B cell (primary cell): ENCODE measurements at regions not wholly inside any gene's neighbourhood (a gene's known extent, or its start where the extent isn't known, plus 50 kb on each side); places are given as distances from the start of the nearest gene placed in this dataset.
A peak's percentile ranks its signal among the peaks of the same experiment; 100 is the strongest.

Experiments
- ATAC-seq: fragments of 200-7000 bp; cut with Tn5 transposase; one replicate; pipeline ENCODE4 v1.10.0; 2021; ENCODE audit warnings: low read depth, mild to moderate bottlenecking, moderate number of reproducible peaks, moderate library complexity
- CTCF ChIA-PET: fragments of 350-600 bp; sonication (Branson Sonifier 250); formaldehyde crosslinking; loops from one replicate; lab custom pipeline; 2021; ENCODE audit warnings: antibody characterized with exemption, inconsistent platforms; lab: Charles Lee
- POLR2A ChIA-PET: fragments of 350-600 bp; sonication (Branson Sonifier 250); formaldehyde crosslinking; loops from one replicate; lab custom pipeline; 2021; ENCODE audit warnings: antibody characterized with exemption; lab: Charles Lee
- DNase-seq: peaks from one replicate; pipeline ENCODE4 v3.0.0; 2013
- H2AFZ ChIP-seq: 2 replicates; pipeline ENCODE4 v1.6.1; 2012; ENCODE audit warnings: mild to moderate bottlenecking, low read depth, low read length; ENCODE audit not compliant: insufficient read depth, poor library complexity, severe bottlenecking
- H3K27ac ChIP-seq, 2 donors: 1 replicate in 1 of 2; 2 replicates in 1 of 2; pipeline ENCODE4 v1.5.1; 2012 to 2013; ENCODE audit warnings: low read length in 2 of 2, mild to moderate bottlenecking in 2 of 2, moderate library complexity in 1 of 2
- H3K27me3 ChIP-seq, 4 experiments: fragments of 200-600 bp in 1 of 4; sonication (generic) in 1 of 4; replicated peaks in 1 of 4; 1 replicate in 2 of 4; 2 replicates in 2 of 4; pipeline versions ENCODE4 v1.6.1 to v1.7.0; 2013 to 2016; ENCODE audit warnings: low read length in 3 of 4, mild to moderate bottlenecking in 2 of 4, mixed read lengths in 1 of 4, moderate library complexity in 1 of 4; ENCODE audit not compliant: insufficient read depth in 4 of 4, control insufficient read depth in 3 of 4; ENCODE audit errors: control extremely low read depth in 1 of 4
- H3K36me3 ChIP-seq, 2 experiments: replicated peaks in 1 of 2; 1 replicate in 1 of 2; 2 replicates in 1 of 2; pipeline versions ENCODE4 v1.6.1 to v1.7.1; 2013; ENCODE audit warnings: low read length in 1 of 2; ENCODE audit not compliant: insufficient read depth in 2 of 2, control insufficient read depth in 1 of 2; ENCODE audit errors: control extremely low read depth in 1 of 2, extremely low read depth in 1 of 2
- H3K4me1 ChIP-seq, 2 donors: fragments of 200-600 bp in 1 of 2; sonication (generic) in 1 of 2; 1 replicate in 1 of 2; 2 replicates in 1 of 2; pipeline versions ENCODE4 v1.5.1 to v1.6.1; 2013 to 2017; ENCODE audit warnings: low read length in 2 of 2; ENCODE audit not compliant: control insufficient read depth in 2 of 2, insufficient read depth in 2 of 2
- H3K4me2 ChIP-seq: replicated peaks from 2 replicates; pipeline ENCODE3; 2012; ENCODE audit warnings: mild to moderate bottlenecking, low read depth, low read length; ENCODE audit not compliant: poor library complexity, severe bottlenecking
- H3K4me3 ChIP-seq, 5 experiments: fragments of 200-600 bp in 1 of 5; sonication (generic) in 1 of 5; 1 replicate in 3 of 5; 2 replicates in 2 of 5; pipeline versions ENCODE4 v1.5.1 to v1.7.0; 2011 to 2016; ENCODE audit warnings: low read length in 4 of 5, mild to moderate bottlenecking in 4 of 5, low read depth in 2 of 5, control low read depth in 1 of 5, moderate library complexity in 1 of 5; ENCODE audit not compliant: insufficient read depth in 1 of 5; ENCODE audit errors: control extremely low read depth in 1 of 5, extremely low read depth in 1 of 5
- H3K79me2 ChIP-seq: fragments of 200-600 bp; sonication (generic); one replicate; pipeline ENCODE4 v1.6.0; 2016; ENCODE audit warnings: low read length; ENCODE audit not compliant: control insufficient read depth, insufficient read depth
- H3K9ac ChIP-seq: fragments of 200-600 bp; sonication (generic); 2 replicates; pipeline ENCODE4 v1.6.1; 2017; ENCODE audit warnings: mild to moderate bottlenecking, low read length, moderate library complexity
- H3K9me3 ChIP-seq, 3 donors: one replicate each; pipeline versions ENCODE4 v1.6.1 to v1.7.1; 2013; ENCODE audit warnings: low read length in 2 of 3; ENCODE audit not compliant: control insufficient read depth in 2 of 3, insufficient read depth in 1 of 3; ENCODE audit errors: control extremely low read depth in 1 of 3
- H4K20me1 ChIP-seq: 2 replicates; pipeline ENCODE4 v1.6.0; 2012; ENCODE audit warnings: mild to moderate bottlenecking, low read length; ENCODE audit not compliant: insufficient read depth, control insufficient read depth, poor library complexity, severe bottlenecking
- H3K27ac Mint-ChIP-seq: one replicate; pipeline ENCODE4 v1.8.0; 2021; ENCODE audit warnings: mixed read lengths
- H3K27me3 Mint-ChIP-seq: one replicate; pipeline ENCODE4 v1.8.0; 2021; ENCODE audit warnings: mixed read lengths
- H3K4me1 Mint-ChIP-seq: one replicate; pipeline ENCODE4 v1.8.0; 2021; ENCODE audit warnings: mixed read lengths
- H3K4me3 Mint-ChIP-seq: one replicate; pipeline ENCODE4 v1.8.0; 2021; ENCODE audit warnings: mixed read lengths
- H3K9me3 Mint-ChIP-seq: one replicate; pipeline ENCODE4 v1.8.0; 2022; ENCODE audit warnings: mixed read lengths; ENCODE audit not compliant: insufficient read depth
- EZH2 ChIP-seq: IDR thresholded peaks from 2 replicates; pipeline ENCODE4 v1.6.1; 2012; ENCODE audit warnings: borderline replicate concordance, low read depth, mild to moderate bottlenecking, moderate library complexity, low read length; ENCODE audit not compliant: insufficient read depth, poor library complexity, severe bottlenecking
- WGBS: methylation state at CpG from one replicate; pipeline ENCODE4 v1.1.5; 2013; ENCODE audit warnings: missing lambda C conversion rate; ENCODE audit not compliant: insufficient coverage; 5-methylcytosine and 5-hydroxymethylcytosine counted together
- intact Hi-C: fragments of 100-400 bp; cut with micrococcal nuclease; formaldehyde crosslinking; loops from one replicate; pipeline ENCODE4 v1.10.0; 2022
- TF ChIP-seq, protein P1 (sequence below): fragments of 200-600 bp; IDR thresholded peaks from one replicate; pipeline ENCODE4 v1.8.0; 2022; ENCODE audit warnings: antibody characterized with exemption, mild to moderate bottlenecking

DNA sequence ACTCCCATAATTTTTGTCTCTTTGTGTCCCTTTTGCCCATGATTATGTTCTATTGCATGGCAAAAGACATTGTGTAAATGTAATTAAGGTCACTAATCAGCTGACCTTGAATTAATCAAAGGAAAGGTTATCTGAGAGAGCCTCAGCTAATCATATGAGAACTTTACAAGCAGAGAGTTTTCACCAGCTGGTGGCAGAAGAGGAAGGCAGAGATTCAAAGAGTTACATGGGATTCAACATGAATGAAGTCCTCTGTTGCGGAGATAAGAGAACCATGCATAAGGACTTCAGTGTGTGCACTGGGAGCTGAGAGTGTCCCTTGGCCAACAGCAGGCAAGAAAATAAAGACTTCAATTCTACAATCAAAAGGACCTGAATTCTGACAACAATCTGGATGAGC is 494.1 kb upstream of the ARID1B start:
- ATAC-seq (no peak), DNase-seq (no peak)
- ChIA-PET POLR2A (no interaction called here), CTCF (no interaction called here)
- Histone ChIP-seq H2AFZ (no peak overlapping the region), H3K9ac (no peak overlapping the region), H3K36me3 (no peaks in the 10 kb centered on the region), H3K27ac (no peak overlapping the region), H3K27me3 (no peaks in the 10 kb centered on the region), H3K4me1 (peaks cover 33 to 45% of the 10 kb centered on the region in 2 donors), H3K4me3 (no peak overlapping the region), H3K4me2 (no peak overlapping the region), H3K9me3 (peaks cover 0 to 7% (median 4%) of the 10 kb centered on the region in 3 donors), H3K79me2 (no peaks in the 10 kb centered on the region), H4K20me1 (no peaks in the 10 kb centered on the region)
- peaks cover 3% of the 10 kb centered on the region for H3K9me3 Mint-ChIP-seq
- WGBS = no CpG with 5 or more reads among the region's 1 CpG
- peaks cover 46% of the 10 kb centered on the region for H3K4me1 Mint-ChIP-seq
- H3K4me3 Mint-ChIP-seq = no peak overlapping the region
- intact Hi-C loops = no loop called here
- H3K27me3 Mint-ChIP-seq = no peaks in the 10 kb centered on the region
- peak overlapping the region; percentile 10 for H3K27ac Mint-ChIP-seq
- TF ChIP-seq, protein P1, sequence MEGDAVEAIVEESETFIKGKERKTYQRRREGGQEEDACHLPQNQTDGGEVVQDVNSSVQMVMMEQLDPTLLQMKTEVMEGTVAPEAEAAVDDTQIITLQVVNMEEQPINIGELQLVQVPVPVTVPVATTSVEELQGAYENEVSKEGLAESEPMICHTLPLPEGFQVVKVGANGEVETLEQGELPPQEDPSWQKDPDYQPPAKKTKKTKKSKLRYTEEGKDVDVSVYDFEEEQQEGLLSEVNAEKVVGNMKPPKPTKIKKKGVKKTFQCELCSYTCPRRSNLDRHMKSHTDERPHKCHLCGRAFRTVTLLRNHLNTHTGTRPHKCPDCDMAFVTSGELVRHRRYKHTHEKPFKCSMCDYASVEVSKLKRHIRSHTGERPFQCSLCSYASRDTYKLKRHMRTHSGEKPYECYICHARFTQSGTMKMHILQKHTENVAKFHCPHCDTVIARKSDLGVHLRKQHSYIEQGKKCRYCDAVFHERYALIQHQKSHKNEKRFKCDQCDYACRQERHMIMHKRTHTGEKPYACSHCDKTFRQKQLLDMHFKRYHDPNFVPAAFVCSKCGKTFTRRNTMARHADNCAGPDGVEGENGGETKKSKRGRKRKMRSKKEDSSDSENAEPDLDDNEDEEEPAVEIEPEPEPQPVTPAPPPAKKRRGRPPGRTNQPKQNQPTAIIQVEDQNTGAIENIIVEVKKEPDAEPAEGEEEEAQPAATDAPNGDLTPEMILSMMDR = no peak
- no peak for TF ChIP-seq EZH2

DNA sequence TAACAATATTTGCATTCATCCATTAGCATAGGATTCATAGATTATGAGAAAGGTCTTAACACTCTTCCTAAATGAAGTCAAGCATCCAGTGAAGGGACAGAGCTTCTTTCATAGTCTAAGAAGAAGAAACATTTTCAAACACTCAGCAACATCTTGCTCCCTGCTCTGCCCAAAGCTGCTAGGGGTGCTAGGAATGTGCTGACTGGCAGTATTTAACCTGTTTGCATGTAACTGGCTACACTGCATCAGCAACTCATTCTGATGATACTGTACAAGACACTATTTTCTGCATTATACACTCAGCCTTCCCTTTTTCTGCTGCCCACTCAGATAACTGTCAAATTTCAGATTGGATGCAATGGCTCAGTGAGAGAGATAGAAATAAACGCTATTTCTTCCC is 495.1 kb upstream of the ARID1B start:
- no peak overlapping the region for H3K4me2 ChIP-seq
- H3K4me3 Mint-ChIP-seq = no peak overlapping the region
- CTCF ChIA-PET = no interaction called here
- intact Hi-C loops = no loop called here
- ATAC-seq (no peak), DNase-seq (no peak)
- H3K9ac ChIP-seq = no peak overlapping the region
- TF ChIP-seq, protein P1 = no peak
- TF ChIP-seq EZH2 = no peak
- POLR2A ChIA-PET = no interaction called here
- H3K79me2 ChIP-seq = no peaks in the 10 kb centered on the region
- H3K9me3 Mint-ChIP-seq = peaks cover 5% of the 10 kb centered on the region
- no CpG with 5 or more reads among the region's 1 CpG for WGBS
- H3K27ac Mint-ChIP-seq = no peak overlapping the region
- H3K4me1 ChIP-seq = peaks cover 36 to 38% of the 10 kb centered on the region in 2 donors
- H3K4me1 Mint-ChIP-seq = peaks cover 51% of the 10 kb centered on the region
- no peaks in the 10 kb centered on the region for H3K27me3 Mint-ChIP-seq
- peaks cover 4 to 12% (median 4%) of the 10 kb centered on the region in 3 donors for H3K9me3 ChIP-seq
- H3K27me3 ChIP-seq = no peaks in the 10 kb centered on the region
- no peak overlapping the region for H3K27ac ChIP-seq
- no peaks in the 10 kb centered on the region for H4K20me1 ChIP-seq
- no peak overlapping the region for H3K4me3 ChIP-seq
- H3K36me3 ChIP-seq = no peaks in the 10 kb centered on the region
- no peak overlapping the region for H2AFZ ChIP-seq
